ENCODE measurements at regions not wholly inside any gene's neighbourhood (a gene's known extent, or its start where the extent isn't known, plus 50 kb on each side); places are given as distances from the start of the nearest gene placed in this dataset.

- TF ChIP-seq CTCF (IDR thresholded peaks at IDR 0.05) (no peak), ZFX (IDR thresholded peaks at IDR 0.05; ENCODE audit: borderline replicate concordance) (no peak)
Observed at GRCh38 chr5:115459855-115460341, 84.7 kb downstream of the FEM1C start.

Data from 22Rv1 (cell line).